ENCODE measurements at regions not wholly inside any gene's neighbourhood (a gene's known extent, or its start where the extent isn't known, plus 50 kb on each side); places are given as distances from the start of the nearest gene placed in this dataset.

- H3K4me3 ChIP-seq (ENCODE audit: low read depth, low read length): no peak overlapping the region
- TF ChIP-seq, protein P1, sequence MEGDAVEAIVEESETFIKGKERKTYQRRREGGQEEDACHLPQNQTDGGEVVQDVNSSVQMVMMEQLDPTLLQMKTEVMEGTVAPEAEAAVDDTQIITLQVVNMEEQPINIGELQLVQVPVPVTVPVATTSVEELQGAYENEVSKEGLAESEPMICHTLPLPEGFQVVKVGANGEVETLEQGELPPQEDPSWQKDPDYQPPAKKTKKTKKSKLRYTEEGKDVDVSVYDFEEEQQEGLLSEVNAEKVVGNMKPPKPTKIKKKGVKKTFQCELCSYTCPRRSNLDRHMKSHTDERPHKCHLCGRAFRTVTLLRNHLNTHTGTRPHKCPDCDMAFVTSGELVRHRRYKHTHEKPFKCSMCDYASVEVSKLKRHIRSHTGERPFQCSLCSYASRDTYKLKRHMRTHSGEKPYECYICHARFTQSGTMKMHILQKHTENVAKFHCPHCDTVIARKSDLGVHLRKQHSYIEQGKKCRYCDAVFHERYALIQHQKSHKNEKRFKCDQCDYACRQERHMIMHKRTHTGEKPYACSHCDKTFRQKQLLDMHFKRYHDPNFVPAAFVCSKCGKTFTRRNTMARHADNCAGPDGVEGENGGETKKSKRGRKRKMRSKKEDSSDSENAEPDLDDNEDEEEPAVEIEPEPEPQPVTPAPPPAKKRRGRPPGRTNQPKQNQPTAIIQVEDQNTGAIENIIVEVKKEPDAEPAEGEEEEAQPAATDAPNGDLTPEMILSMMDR (IDR thresholded peaks at IDR 0.05; ENCODE audit: low read depth, low read length, missing control alignments): no peak
- no peak for DNase-seq (ENCODE audit: low read depth)
Observed at GRCh38 chr9:106535439-106535838, 327.5 kb upstream of the ZNF462 start.

- DNase-seq (ENCODE audit: low read depth): no peak
- TF ChIP-seq, protein P1 (IDR thresholded peaks at IDR 0.05; ENCODE audit: low read depth, low read length, missing control alignments): no peak
- H3K4me3 ChIP-seq (ENCODE audit: low read depth, low read length): no peak overlapping the region
Observed at GRCh38 chr9:106557996-106558667, 304.8 kb upstream of the ZNF462 start.

GRCh38 chr9:106560540-106560939, 302.4 kb upstream of the ZNF462 start:
- TF ChIP-seq, protein P1 (IDR thresholded peaks at IDR 0.05; ENCODE audit: low read depth, low read length, missing control alignments): peak; percentile 43
- H3K4me3 ChIP-seq (ENCODE audit: low read depth, low read length): no peak overlapping the region
- DNase-seq (ENCODE audit: low read depth): no peak

GRCh38 chr9:106575823-106576222, 287.1 kb upstream of the ZNF462 start:
- TF ChIP-seq, protein P1 (IDR thresholded peaks at IDR 0.05; ENCODE audit: low read depth, low read length, missing control alignments): no peak
- no peak for DNase-seq (ENCODE audit: low read depth)
- no peak overlapping the region for H3K4me3 ChIP-seq (ENCODE audit: low read depth, low read length)

- H3K4me3 ChIP-seq (ENCODE audit: low read depth, low read length): no peak overlapping the region
- TF ChIP-seq, protein P1 (IDR thresholded peaks at IDR 0.05; ENCODE audit: low read depth, low read length, missing control alignments): no peak
- DNase-seq (ENCODE audit: low read depth): no peak
Observed at GRCh38 chr9:106576232-106576760, 286.7 kb upstream of the ZNF462 start.

GRCh38 chr9:106577121-106577520, 285.8 kb upstream of the ZNF462 start:
- no peak for DNase-seq (ENCODE audit: low read depth)
- H3K4me3 ChIP-seq (ENCODE audit: low read depth, low read length): no peak overlapping the region
- TF ChIP-seq, protein P1 (IDR thresholded peaks at IDR 0.05; ENCODE audit: low read depth, low read length, missing control alignments): no peak

- H3K4me3 ChIP-seq (ENCODE audit: low read depth, low read length): no peak overlapping the region
- DNase-seq (ENCODE audit: low read depth): no peak
- TF ChIP-seq, protein P1 (IDR thresholded peaks at IDR 0.05; ENCODE audit: low read depth, low read length, missing control alignments): no peak
Observed at GRCh38 chr9:106580546-106580945, 282.4 kb upstream of the ZNF462 start.

Data from GM12864 (cell line).